ENCODE measurements at regions not wholly inside any gene's neighbourhood (a gene's known extent, or its start where the extent isn't known, plus 50 kb on each side); places are given as distances from the start of the nearest gene placed in this dataset.

GRCh38 chr2:84102274-84102673 is 356.8 kb downstream of the SUCLG1 start:
- DNase-seq (no peak), ATAC-seq (replicated peaks in 1 of 4) (no peak)
- no CpG with 5 or more reads among the region's 2 CpGs for WGBS (ENCODE audit: insufficient coverage)
- peaks cover 11 to 13% (median 12%) of the 10 kb centered on the region in 3 donors for H3K9me3 Mint-ChIP-seq
- no peak overlapping the region for H3K4me3 ChIP-seq (ENCODE audit: control insufficient read depth in 1 of 2, extremely low read depth in 1 of 2, low read length in 1 of 2)
- H3K27ac Mint-ChIP-seq = no peak overlapping the region
- no peaks in the 10 kb centered on the region for H3K4me1 ChIP-seq (ENCODE audit: control insufficient read depth in 1 of 2, extremely low read depth in 1 of 2, insufficient read depth in 2 of 2, low read length in 2 of 2)
- no peaks in the 10 kb centered on the region for H3K4me1 Mint-ChIP-seq
- ChIA-PET CTCF (no interaction called here), POLR2A (interaction anchor here in 1 of 2 donors (0.6 kb wide), 1 partner anchor 8 kb away, joined by 3 read pairs; no protein-coding TSS in a partner anchor)
- H3K9me3 ChIP-seq = no peaks in the 10 kb centered on the region
- H3K27ac ChIP-seq (ENCODE audit: low read length) = no peak overlapping the region
- H3K36me3 Mint-ChIP-seq = no peaks in the 10 kb centered on the region
- H3K36me3 ChIP-seq (ENCODE audit: control insufficient read depth in 2 of 2, extremely low read depth in 1 of 2, insufficient read depth in 1 of 2, low read length in 1 of 2) = no peaks in the 10 kb centered on the region
- no peaks in the 10 kb centered on the region for H3K27me3 ChIP-seq (replicated peaks in 1 of 2; ENCODE audit: control insufficient read depth in 2 of 2, extremely low read depth in 1 of 2, insufficient read depth in 2 of 2, low read length in 1 of 2)
- no peak overlapping the region for H3K4me3 Mint-ChIP-seq
- H3K27me3 Mint-ChIP-seq = peaks cover 6 to 13% of the 10 kb centered on the region in 2 donors

- POLR2A ChIA-PET = no interaction called here
- H3K27me3 ChIP-seq (replicated peaks in 1 of 2; ENCODE audit: control insufficient read depth in 2 of 2, extremely low read depth in 1 of 2, insufficient read depth in 2 of 2, low read length in 1 of 2) = peaks cover 0 to 8% of the 10 kb centered on the region in 2 experiments
- Mint-ChIP-seq H3K36me3 (no peaks in the 10 kb centered on the region), H3K4me1 (no peaks in the 10 kb centered on the region), H3K27me3 (peaks cover 17 to 26% of the 10 kb centered on the region in 2 donors), H3K4me3 (no peak overlapping the region), H3K9me3 (peaks cover 0 to 14% (median 7%) of the 10 kb centered on the region in 3 donors), H3K27ac (no peak overlapping the region)
- no peak overlapping the region for H3K4me3 ChIP-seq (ENCODE audit: control insufficient read depth in 1 of 2, extremely low read depth in 1 of 2, low read length in 1 of 2)
- no peak for DNase-seq
- ATAC-seq (replicated peaks in 1 of 4) = no peak
- no peaks in the 10 kb centered on the region for H3K4me1 ChIP-seq (ENCODE audit: control insufficient read depth in 1 of 2, extremely low read depth in 1 of 2, insufficient read depth in 2 of 2, low read length in 2 of 2)
- no peak overlapping the region for H3K27ac ChIP-seq (ENCODE audit: low read length)
- no peaks in the 10 kb centered on the region for H3K9me3 ChIP-seq
- CTCF ChIA-PET = no interaction called here
- H3K36me3 ChIP-seq (ENCODE audit: control insufficient read depth in 2 of 2, extremely low read depth in 1 of 2, insufficient read depth in 1 of 2, low read length in 1 of 2) = no peaks in the 10 kb centered on the region
Observed at GRCh38 chr2:84088656-84089055, 370.4 kb downstream of the SUCLG1 start.

GRCh38 chr2:84085562-84085961 is 373.5 kb downstream of the SUCLG1 start:
- H3K4me1 ChIP-seq (ENCODE audit: control insufficient read depth in 1 of 2, extremely low read depth in 1 of 2, insufficient read depth in 2 of 2, low read length in 2 of 2) = no peaks in the 10 kb centered on the region
- ChIA-PET CTCF (no interaction called here), POLR2A (no interaction called here)
- ATAC-seq (replicated peaks in 1 of 4) (no peak), DNase-seq (no peak)
- Mint-ChIP-seq H3K9me3 (no peaks in the 10 kb centered on the region), H3K27me3 (peaks cover 12 to 22% of the 10 kb centered on the region in 2 donors), H3K4me3 (no peak overlapping the region), H3K4me1 (no peaks in the 10 kb centered on the region), H3K36me3 (no peaks in the 10 kb centered on the region), H3K27ac (no peak overlapping the region)
- H3K4me3 ChIP-seq (ENCODE audit: control insufficient read depth in 1 of 2, extremely low read depth in 1 of 2, low read length in 1 of 2) = no peak overlapping the region
- no peak overlapping the region for H3K27ac ChIP-seq (ENCODE audit: low read length)
- H3K27me3 ChIP-seq (replicated peaks in 1 of 2; ENCODE audit: control insufficient read depth in 2 of 2, extremely low read depth in 1 of 2, insufficient read depth in 2 of 2, low read length in 1 of 2) = peaks cover 0 to 2% of the 10 kb centered on the region in 2 experiments
- H3K36me3 ChIP-seq (ENCODE audit: control insufficient read depth in 2 of 2, extremely low read depth in 1 of 2, insufficient read depth in 1 of 2, low read length in 1 of 2) = no peaks in the 10 kb centered on the region
- H3K9me3 ChIP-seq = no peaks in the 10 kb centered on the region

GRCh38 chr2:84084856-84085255 is 374.2 kb downstream of the SUCLG1 start:
- DNase-seq (no peak), ATAC-seq (replicated peaks in 1 of 4) (no peak)
- ChIA-PET POLR2A (no interaction called here), CTCF (no interaction called here)
- Mint-ChIP-seq H3K27ac (no peak overlapping the region), H3K27me3 (peaks cover 17 to 22% of the 10 kb centered on the region in 2 donors), H3K9me3 (no peaks in the 10 kb centered on the region), H3K4me1 (no peaks in the 10 kb centered on the region), H3K4me3 (no peak overlapping the region), H3K36me3 (no peaks in the 10 kb centered on the region)
- Histone ChIP-seq H3K4me1 (ENCODE audit: control insufficient read depth in 1 of 2, extremely low read depth in 1 of 2, insufficient read depth in 2 of 2, low read length in 2 of 2) (no peaks in the 10 kb centered on the region), H3K36me3 (ENCODE audit: control insufficient read depth in 2 of 2, extremely low read depth in 1 of 2, insufficient read depth in 1 of 2, low read length in 1 of 2) (no peaks in the 10 kb centered on the region), H3K27ac (ENCODE audit: low read length) (no peak overlapping the region), H3K4me3 (ENCODE audit: control insufficient read depth in 1 of 2, extremely low read depth in 1 of 2, low read length in 1 of 2) (no peak overlapping the region), H3K27me3 (replicated peaks in 1 of 2; ENCODE audit: control insufficient read depth in 2 of 2, extremely low read depth in 1 of 2, insufficient read depth in 2 of 2, low read length in 1 of 2) (peaks cover 0 to 3% of the 10 kb centered on the region in 2 experiments), H3K9me3 (no peaks in the 10 kb centered on the region)
- WGBS (ENCODE audit: insufficient coverage) = no CpG with 5 or more reads among the region's 1 CpG

- whole genome bisulfite sequencing (ENCODE audit: insufficient coverage) = no CpG with 5 or more reads among the region's 1 CpG
Observed at GRCh38 chr2:84083984-84084383, 375.1 kb downstream of the SUCLG1 start.

GRCh38 chr2:84078471-84078870 is 380.6 kb downstream of the SUCLG1 start:
- Mint-ChIP-seq H3K27ac (no peak overlapping the region), H3K9me3 (no peaks in the 10 kb centered on the region), H3K4me3 (no peak overlapping the region), H3K4me1 (no peaks in the 10 kb centered on the region), H3K36me3 (no peaks in the 10 kb centered on the region), H3K27me3 (peaks cover 0 to 4% of the 10 kb centered on the region in 2 donors)
- H3K36me3 ChIP-seq (ENCODE audit: control insufficient read depth in 2 of 2, extremely low read depth in 1 of 2, insufficient read depth in 1 of 2, low read length in 1 of 2) = no peaks in the 10 kb centered on the region
- peaks cover 2 to 5% of the 10 kb centered on the region in 2 experiments for H3K27me3 ChIP-seq (replicated peaks in 1 of 2; ENCODE audit: control insufficient read depth in 2 of 2, extremely low read depth in 1 of 2, insufficient read depth in 2 of 2, low read length in 1 of 2)
- WGBS (ENCODE audit: insufficient coverage) = no CpG with 5 or more reads among the region's 3 CpGs
- ChIA-PET CTCF (no interaction called here), POLR2A (no interaction called here)
- no peaks in the 10 kb centered on the region for H3K4me1 ChIP-seq (ENCODE audit: control insufficient read depth in 1 of 2, extremely low read depth in 1 of 2, insufficient read depth in 2 of 2, low read length in 2 of 2)
- ATAC-seq (replicated peaks in 1 of 4) (no peak), DNase-seq (no peak)
- H3K4me3 ChIP-seq (ENCODE audit: control insufficient read depth in 1 of 2, extremely low read depth in 1 of 2, low read length in 1 of 2) = no peak overlapping the region
- H3K27ac ChIP-seq (ENCODE audit: low read length) = no peak overlapping the region
- no peaks in the 10 kb centered on the region for H3K9me3 ChIP-seq

More at GRCh38 chr2:84083984-84084383, 375.1 kb downstream of the SUCLG1 start:
- Mint-ChIP-seq H3K27me3 (peaks cover 17 to 22% of the 10 kb centered on the region in 2 donors), H3K36me3 (no peaks in the 10 kb centered on the region), H3K9me3 (no peaks in the 10 kb centered on the region), H3K4me3 (no peak overlapping the region), H3K27ac (no peak overlapping the region), H3K4me1 (no peaks in the 10 kb centered on the region)
- H3K27ac ChIP-seq (ENCODE audit: low read length) = no peak overlapping the region
- ChIA-PET POLR2A (no interaction called here), CTCF (no interaction called here)
- no peak overlapping the region for H3K4me3 ChIP-seq (ENCODE audit: control insufficient read depth in 1 of 2, extremely low read depth in 1 of 2, low read length in 1 of 2)
- no peaks in the 10 kb centered on the region for H3K36me3 ChIP-seq (ENCODE audit: control insufficient read depth in 2 of 2, extremely low read depth in 1 of 2, insufficient read depth in 1 of 2, low read length in 1 of 2)
- H3K4me1 ChIP-seq (ENCODE audit: control insufficient read depth in 1 of 2, extremely low read depth in 1 of 2, insufficient read depth in 2 of 2, low read length in 2 of 2) = no peaks in the 10 kb centered on the region
- DNase-seq = no peak
- peaks cover 0 to 5% of the 10 kb centered on the region in 2 experiments for H3K27me3 ChIP-seq (replicated peaks in 1 of 2; ENCODE audit: control insufficient read depth in 2 of 2, extremely low read depth in 1 of 2, insufficient read depth in 2 of 2, low read length in 1 of 2)
- no peak for ATAC-seq (replicated peaks in 1 of 4)
- no peaks in the 10 kb centered on the region for H3K9me3 ChIP-seq

GRCh38 chr2:84077496-84077895 is 381.6 kb downstream of the SUCLG1 start:
- ChIA-PET CTCF (no interaction called here), POLR2A (no interaction called here)
- ATAC-seq (replicated peaks in 1 of 4) (no peak), DNase-seq (no peak)
- no CpG with 5 or more reads among the region's 2 CpGs for WGBS (ENCODE audit: insufficient coverage)
- H3K9me3 Mint-ChIP-seq = no peaks in the 10 kb centered on the region
- no peaks in the 10 kb centered on the region for H3K9me3 ChIP-seq
- H3K27me3 ChIP-seq (replicated peaks in 1 of 2; ENCODE audit: control insufficient read depth in 2 of 2, extremely low read depth in 1 of 2, insufficient read depth in 2 of 2, low read length in 1 of 2) = peaks cover 4 to 5% of the 10 kb centered on the region in 2 experiments
- H3K27ac Mint-ChIP-seq = no peak overlapping the region
- H3K27me3 Mint-ChIP-seq = peaks cover 0 to 4% of the 10 kb centered on the region in 2 donors
- no peak overlapping the region for H3K4me3 ChIP-seq (ENCODE audit: control insufficient read depth in 1 of 2, extremely low read depth in 1 of 2, low read length in 1 of 2)
- no peaks in the 10 kb centered on the region for H3K36me3 ChIP-seq (ENCODE audit: control insufficient read depth in 2 of 2, extremely low read depth in 1 of 2, insufficient read depth in 1 of 2, low read length in 1 of 2)
- H3K4me1 ChIP-seq (ENCODE audit: control insufficient read depth in 1 of 2, extremely low read depth in 1 of 2, insufficient read depth in 2 of 2, low read length in 2 of 2) = no peaks in the 10 kb centered on the region
- no peak overlapping the region for H3K27ac ChIP-seq (ENCODE audit: low read length)
- no peak overlapping the region for H3K4me3 Mint-ChIP-seq
- no peaks in the 10 kb centered on the region for H3K36me3 Mint-ChIP-seq
- no peaks in the 10 kb centered on the region for H3K4me1 Mint-ChIP-seq
